Kasumi-1 (cell line): ENCODE measurements at regions not wholly inside any gene's neighbourhood (a gene's known extent, or its start where the extent isn't known, plus 50 kb on each side); places are given as distances from the start of the nearest gene placed in this dataset.

Experiments
- DNase-seq, 2 experiments: peaks; one replicate each; lab custom pipeline; 2025; lab: John Stamatoyannopoulos, UW

DNA sequence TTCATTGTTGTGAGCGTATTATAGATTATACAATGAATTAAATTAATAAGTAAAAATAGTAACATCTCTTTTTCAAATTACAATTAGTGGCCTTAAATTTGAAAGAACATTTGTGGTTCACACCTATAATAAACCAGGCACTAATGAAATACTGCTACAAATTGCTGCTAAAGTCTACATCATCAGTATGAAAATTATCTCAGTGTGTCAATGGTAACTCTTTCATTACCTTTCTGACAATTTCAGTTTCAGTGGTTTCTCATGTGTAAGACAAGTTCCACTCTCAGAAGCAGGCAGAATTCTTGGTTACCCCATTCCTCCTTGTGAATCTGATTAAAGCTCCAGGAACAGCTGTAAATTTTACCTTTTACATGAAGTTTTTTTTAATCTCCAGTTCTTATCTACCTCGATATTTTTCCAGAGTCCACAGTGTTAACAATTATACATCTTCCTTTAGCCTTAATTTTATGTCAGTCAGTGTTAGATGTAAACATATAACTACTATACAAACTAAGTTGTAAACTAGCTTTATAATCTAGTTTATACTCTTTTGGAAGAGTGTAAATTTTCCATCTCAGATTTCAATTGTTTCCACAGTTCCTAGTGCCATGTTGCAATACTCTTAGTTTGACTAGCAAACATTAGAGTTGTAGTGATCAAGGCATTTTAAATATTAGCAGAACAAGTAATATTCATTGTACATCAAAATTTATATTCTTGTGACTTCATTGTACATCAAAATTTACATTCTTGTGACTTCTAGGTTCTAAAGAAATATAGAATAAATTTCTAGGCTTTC lies 1038.4 kb downstream of the EPHA7 start:
- DNase-seq, result no peak

DNA sequence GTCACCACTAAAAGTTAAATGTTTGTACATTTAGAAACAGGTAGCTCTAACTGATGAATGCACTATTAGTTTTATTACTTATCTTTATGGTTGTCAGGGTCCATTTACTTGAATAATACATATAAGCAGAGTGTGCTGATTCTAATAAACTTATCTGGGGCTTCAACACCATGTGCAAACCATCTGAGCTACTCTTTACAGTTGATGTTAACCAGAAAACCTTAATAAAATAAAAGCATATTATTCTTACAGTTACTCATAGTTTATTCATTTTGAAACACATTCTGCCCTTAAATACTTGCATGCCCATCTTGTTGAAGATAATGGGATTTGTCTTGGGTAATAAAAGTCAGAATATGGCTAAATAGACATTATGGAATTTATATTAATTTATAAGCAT lies 1042.2 kb downstream of the EPHA7 start:
- no peak for DNase-seq

GRCh38 chr6:92376691-92377090 lies 1042.7 kb downstream of the EPHA7 start:
- no peak for DNase-seq

GRCh38 chr6:92371211-92372208 lies 1047.8 kb downstream of the EPHA7 start:
- no peak for DNase-seq

DNA sequence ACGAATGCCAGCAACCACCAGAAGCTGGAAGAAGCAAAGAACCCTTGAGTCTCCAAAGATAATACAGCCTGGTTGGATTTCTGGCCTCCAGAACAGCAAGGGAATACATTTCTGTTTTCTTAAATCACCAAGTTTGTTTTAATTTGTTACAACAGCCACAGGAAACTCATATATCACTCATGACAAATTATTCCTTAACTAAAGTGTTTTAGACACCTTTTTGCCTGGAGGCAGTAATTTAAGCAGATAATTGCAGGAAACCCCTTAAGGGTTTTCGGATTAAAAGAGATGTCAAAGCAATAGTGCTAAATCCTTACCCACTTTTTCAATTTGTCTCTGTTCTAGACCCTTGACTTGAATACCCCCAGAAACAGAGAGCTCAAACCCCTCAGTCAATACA lies 1050.0 kb downstream of the EPHA7 start:
- DNase-seq, result no peak

- DNase-seq, result no peak
Observed at GRCh38 chr6:92364948-92365541, 1054.3 kb downstream of the EPHA7 start.

GRCh38 chr6:92363111-92363510 lies 1056.2 kb downstream of the EPHA7 start:
- no peak for DNase-seq

- no peak for DNase-seq
Observed at GRCh38 chr6:92362404-92362803, 1057.0 kb downstream of the EPHA7 start.

DNA sequence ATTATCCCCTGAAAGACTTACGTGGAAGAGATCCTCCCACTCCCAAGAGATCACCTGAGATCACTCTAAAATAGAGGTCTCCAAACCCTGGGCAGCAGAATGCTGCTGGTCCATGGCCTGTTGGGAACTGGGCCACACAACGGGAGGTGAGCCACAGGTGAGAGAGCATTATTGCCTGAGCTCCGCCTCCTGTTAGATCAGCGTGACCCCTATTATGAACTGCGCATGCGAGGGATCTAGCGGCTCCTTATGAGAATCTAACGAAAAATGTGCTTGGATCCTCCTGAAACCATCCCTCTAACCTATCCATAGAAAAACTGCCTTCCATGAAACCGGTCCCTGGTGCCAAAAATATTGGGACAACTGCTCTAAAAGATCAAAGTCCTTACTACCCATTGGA lies 1057.4 kb downstream of the EPHA7 start:
- no peak for DNase-seq

GRCh38 chr6:92354270-92354829 lies 1065.0 kb downstream of the EPHA7 start:
- DNase-seq, result no peak

- DNase-seq, result no peak
Observed at GRCh38 chr6:92352130-92352529, 1067.2 kb downstream of the EPHA7 start.

- no peak for DNase-seq
Observed at GRCh38 chr6:92341201-92341600, 1078.2 kb downstream of the EPHA7 start.

DNA sequence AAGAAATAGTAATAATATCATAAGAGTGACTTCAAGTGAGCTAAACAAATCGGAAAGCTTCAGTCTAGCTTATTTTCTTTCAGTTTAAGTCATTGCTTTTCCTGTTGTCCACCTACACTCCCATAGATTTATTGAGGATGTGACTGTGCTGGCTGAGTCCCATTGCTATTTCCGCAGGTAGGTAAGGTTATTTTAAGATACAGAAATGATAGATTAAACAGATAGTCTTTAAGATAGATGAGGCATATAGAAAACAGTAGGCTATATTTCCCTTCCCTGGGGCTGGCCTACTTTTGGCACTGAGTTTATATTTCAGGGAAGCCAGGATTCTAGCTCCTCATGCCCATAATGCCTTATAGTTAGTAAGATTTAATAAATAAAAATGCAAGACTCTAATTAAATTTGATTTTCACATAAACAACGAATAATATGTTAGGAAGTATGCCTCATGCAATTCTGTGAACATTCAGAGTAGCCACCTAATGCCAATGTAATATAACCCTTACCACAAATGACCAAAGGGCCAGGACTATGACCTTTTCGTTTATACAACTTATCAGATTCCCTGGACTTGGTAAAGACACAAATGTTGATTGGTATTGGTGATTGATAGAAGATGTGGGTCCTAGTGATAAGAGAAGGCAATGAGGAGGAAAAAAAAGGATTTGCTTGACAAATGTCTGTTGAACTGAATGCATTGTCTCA lies 1079.3 kb downstream of the EPHA7 start:
- no peak for DNase-seq

GRCh38 chr6:92337571-92337970 lies 1081.8 kb downstream of the EPHA7 start:
- no peak for DNase-seq

DNA sequence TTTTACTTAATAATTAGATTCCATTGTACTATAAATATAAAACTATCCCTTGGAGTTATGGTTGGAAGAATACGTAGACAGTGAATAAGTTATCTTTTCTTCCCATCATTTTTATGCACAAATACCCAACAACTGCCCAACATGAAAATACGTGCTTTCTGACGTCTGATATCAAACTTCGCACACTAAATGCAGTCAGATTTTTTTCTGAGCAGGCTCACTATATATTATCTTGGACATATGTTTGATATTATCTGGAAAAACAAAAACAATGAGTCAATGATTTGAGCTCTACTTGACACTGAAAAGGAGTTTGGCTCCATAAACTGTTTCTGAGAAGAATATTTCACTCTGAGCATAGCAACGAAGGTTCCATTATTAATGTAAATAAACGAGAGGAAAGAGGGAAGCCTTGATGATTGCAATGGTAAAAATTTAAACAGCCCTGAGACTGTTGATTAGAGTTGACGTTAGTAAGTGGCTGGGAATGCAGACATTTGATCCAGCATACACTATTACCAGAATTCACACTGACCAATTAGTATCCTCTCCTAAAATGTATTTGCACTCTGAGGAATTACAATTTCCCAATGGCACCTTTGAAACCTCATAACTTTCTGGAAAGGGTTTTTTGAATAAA lies 1090.0 kb downstream of the EPHA7 start:
- no peak for DNase-seq

DNA sequence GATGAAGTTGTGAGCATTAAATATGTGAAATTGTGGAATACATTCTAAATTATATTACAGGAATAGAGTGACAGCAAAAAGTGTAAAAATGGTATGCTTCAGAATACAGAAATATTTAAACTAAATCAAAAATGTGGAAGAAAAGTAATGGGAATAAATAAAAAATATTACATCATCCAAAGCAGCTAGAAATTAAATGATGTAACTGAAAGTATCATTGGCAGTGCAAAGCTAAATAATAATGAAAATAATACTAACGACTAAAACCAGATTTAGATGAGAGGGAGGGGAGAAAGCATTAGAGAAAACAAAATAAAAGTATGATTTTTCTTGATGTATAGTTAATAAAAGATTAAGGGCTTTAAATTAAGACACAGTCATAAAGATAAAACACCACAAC lies 1104.0 kb downstream of the EPHA7 start:
- no peak for DNase-seq

GRCh38 chr6:92297101-92297500 lies 1122.3 kb downstream of the EPHA7 start:
- DNase-seq, result no peak

GRCh38 chr6:92292067-92292466 lies 1127.3 kb downstream of the EPHA7 start:
- DNase-seq, result no peak

DNA sequence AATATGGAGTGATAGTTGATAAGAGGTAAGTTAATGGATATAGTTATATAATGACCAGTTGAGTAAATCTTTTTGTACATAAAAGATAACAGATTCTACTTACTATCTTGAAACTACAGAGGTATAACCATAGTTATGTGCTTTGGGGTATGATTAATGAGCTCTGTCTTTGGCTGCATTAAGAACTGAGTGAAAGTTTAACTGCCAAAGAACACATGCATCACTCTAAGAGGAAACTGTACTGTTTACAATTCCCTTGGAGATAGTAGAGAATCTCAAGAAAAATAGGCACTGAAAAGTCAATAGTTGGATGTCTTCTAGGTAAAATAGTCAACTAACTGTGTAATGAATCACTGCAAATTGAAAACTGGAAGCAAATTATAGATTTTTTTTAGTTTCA lies 1129.5 kb downstream of the EPHA7 start:
- no peak for DNase-seq

DNA sequence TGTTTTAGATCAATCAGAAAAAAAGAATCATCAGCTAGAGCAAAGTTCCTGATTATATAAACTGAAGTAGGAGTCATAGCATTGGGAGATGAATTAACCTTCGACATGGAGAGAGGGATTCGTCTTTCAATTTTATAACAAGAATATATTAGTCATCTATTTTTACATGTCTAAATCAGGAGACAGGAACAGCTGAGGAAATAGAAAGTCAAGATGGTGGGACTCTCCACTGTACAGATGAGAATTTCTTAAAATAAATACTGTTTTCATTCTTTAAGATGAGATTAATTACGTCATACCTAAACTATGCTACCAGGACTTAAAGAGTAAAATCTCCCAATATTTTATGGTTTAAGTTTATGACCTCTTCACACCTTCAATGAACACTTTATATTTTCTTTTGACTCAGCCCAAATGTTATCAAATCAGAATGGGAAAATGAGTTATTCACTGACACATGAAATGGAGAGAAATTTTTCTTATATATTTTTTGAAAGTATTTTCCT lies 1137.7 kb downstream of the EPHA7 start:
- DNase-seq, result no peak

DNA sequence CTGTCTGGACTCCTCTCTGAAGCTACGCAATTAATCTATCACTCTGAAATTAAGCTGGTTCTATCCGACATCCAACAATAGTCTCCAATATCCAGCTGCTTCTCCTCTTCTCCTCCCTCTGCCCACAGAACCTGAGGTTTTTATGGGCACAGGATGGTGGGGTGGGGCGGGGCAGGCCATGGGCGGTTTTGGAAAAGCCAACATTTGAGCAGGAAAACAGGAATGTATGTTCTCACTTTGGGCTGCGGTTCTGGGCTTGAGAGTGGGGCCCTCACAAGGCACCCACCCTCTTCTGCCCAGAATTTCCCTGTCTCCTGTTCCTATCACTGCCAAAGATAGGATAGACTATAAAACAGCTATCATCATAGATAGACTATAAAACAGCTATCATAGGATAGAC lies 1144.2 kb downstream of the EPHA7 start:
- DNase-seq, result no peak
